Suppressor macrophage treated with lipopolysaccharide for 1 hour (primary cell): ENCODE measurements at regions not wholly inside any gene's neighbourhood (a gene's known extent, or its start where the extent isn't known, plus 50 kb on each side); places are given as distances from the start of the nearest gene placed in this dataset.
A peak's percentile ranks its signal among the peaks of the same experiment; 100 is the strongest.

Experiments
- DNase-seq, 3 donors: peaks; one replicate each; pipeline ENCODE4 v3.0.0-alpha.2; 2020 to 2022

- DNase-seq = no peak
These were observed 209.5 kb upstream of the TWIST2 start for GRCh38 chr2:238638100-238638981.

- no peak for DNase-seq
These were observed 208.8 kb upstream of the TWIST2 start for GRCh38 chr2:238638982-238639628.

GRCh38 chr2:238640486-238640885 is 207.4 kb upstream of the TWIST2 start:
- no peak for DNase-seq

GRCh38 chr2:238642973-238643372 is 204.9 kb upstream of the TWIST2 start:
- no peak for DNase-seq

GRCh38 chr2:238643400-238643907 is 204.4 kb upstream of the TWIST2 start:
- DNase-seq = peak in 1 of 3 donors; percentile 5

- peak; percentile 74 to 91 (median 76) for DNase-seq
These were observed 203.5 kb upstream of the TWIST2 start for GRCh38 chr2:238644095-238645081.

GRCh38 chr2:238645095-238645494 is 202.8 kb upstream of the TWIST2 start:
- no peak for DNase-seq

- DNase-seq = no peak
These were observed 202.2 kb upstream of the TWIST2 start for GRCh38 chr2:238645716-238646115.

- DNase-seq = no peak
These were observed 201.6 kb upstream of the TWIST2 start for GRCh38 chr2:238646281-238646680.

GRCh38 chr2:238646803-238647202 is 201.1 kb upstream of the TWIST2 start:
- DNase-seq = no peak

- DNase-seq = no peak
These were observed 198.8 kb upstream of the TWIST2 start for GRCh38 chr2:238649123-238649522.

- DNase-seq = no peak
These were observed 197.9 kb upstream of the TWIST2 start for GRCh38 chr2:238649936-238650518.

GRCh38 chr2:238650536-238650935 is 197.3 kb upstream of the TWIST2 start:
- DNase-seq = no peak

GRCh38 chr2:238651306-238652052 is 196.4 kb upstream of the TWIST2 start:
- DNase-seq = no peak

GRCh38 chr2:238652053-238652770 is 195.7 kb upstream of the TWIST2 start:
- no peak for DNase-seq

- no peak for DNase-seq
These were observed 195.1 kb upstream of the TWIST2 start for GRCh38 chr2:238652771-238653157.

- DNase-seq = no peak
These were observed 194.3 kb upstream of the TWIST2 start for GRCh38 chr2:238653431-238654109.

- no peak for DNase-seq
These were observed 193.2 kb upstream of the TWIST2 start for GRCh38 chr2:238654479-238655197.

GRCh38 chr2:238655198-238655860 is 192.6 kb upstream of the TWIST2 start:
- DNase-seq = no peak
